Stimulated activated CD8-positive, alpha-beta memory T cell treated with anti-CD3 and anti-CD28 coated beads, Interleukin-7, amount 100 ng/mL, for 24 hours (primary cell): ENCODE measurements at regions not wholly inside any gene's neighbourhood (a gene's known extent, or its start where the extent isn't known, plus 50 kb on each side); places are given as distances from the start of the nearest gene placed in this dataset.
"Not testable (repeated sequence)": the region's sequence is repeated elsewhere in the genome, so short reads cannot be mapped to it uniquely, and the experiment has no call there.

Experiments used
- DNase-seq: peaks from one replicate; pipeline ENCODE4 v3.0.0-alpha.2; 2020; ENCODE audit warnings: low read depth

DNA sequence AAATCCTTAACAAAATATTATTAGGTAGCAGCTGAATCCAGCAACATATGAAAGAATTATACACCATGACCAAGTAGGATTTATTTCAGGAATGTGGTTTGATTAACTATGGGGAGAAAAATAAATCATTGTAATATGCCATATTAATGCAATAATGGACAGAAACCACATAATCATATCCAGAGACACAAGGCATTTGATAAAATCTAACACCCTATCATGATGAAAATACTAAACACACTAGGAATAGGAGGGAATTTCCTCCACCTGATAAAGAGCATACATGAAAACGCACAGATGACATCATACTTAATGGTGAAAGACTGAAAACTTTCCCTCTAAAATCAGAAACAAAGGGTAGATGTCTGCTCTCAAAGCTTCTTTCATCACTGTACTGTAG is 238.9 kb downstream of the PHLDA1 start:
- DNase-seq = no peak

GRCh38 chr12:75790219-75790618 is 241.4 kb downstream of the PHLDA1 start:
- no peak for DNase-seq

GRCh38 chr12:75787146-75787545 is 244.4 kb downstream of the PHLDA1 start:
- not testable (repeated sequence) for DNase-seq

- no peak for DNase-seq
Observed at GRCh38 chr12:75786070-75786469, 245.5 kb downstream of the PHLDA1 start.

DNA sequence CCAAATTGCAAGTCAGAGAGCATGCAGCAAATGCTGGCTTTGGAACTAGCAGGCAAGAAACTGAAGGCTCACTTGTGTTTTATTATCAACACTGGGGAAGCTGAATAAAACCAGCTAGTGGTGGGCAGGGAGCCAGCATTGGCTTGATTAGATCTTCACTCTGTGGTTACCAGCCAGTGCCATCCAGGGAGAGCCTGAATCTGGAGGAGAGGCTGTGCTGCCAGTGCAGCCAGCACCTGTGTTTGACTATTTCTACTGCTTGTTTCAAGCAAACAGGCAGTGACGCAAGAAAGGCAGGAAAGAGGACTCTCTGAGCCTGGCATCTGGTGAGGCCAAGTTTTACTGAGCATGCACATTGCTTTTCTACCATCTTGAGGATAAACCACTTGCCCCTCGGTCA is 247.0 kb downstream of the PHLDA1 start:
- no peak for DNase-seq

DNA sequence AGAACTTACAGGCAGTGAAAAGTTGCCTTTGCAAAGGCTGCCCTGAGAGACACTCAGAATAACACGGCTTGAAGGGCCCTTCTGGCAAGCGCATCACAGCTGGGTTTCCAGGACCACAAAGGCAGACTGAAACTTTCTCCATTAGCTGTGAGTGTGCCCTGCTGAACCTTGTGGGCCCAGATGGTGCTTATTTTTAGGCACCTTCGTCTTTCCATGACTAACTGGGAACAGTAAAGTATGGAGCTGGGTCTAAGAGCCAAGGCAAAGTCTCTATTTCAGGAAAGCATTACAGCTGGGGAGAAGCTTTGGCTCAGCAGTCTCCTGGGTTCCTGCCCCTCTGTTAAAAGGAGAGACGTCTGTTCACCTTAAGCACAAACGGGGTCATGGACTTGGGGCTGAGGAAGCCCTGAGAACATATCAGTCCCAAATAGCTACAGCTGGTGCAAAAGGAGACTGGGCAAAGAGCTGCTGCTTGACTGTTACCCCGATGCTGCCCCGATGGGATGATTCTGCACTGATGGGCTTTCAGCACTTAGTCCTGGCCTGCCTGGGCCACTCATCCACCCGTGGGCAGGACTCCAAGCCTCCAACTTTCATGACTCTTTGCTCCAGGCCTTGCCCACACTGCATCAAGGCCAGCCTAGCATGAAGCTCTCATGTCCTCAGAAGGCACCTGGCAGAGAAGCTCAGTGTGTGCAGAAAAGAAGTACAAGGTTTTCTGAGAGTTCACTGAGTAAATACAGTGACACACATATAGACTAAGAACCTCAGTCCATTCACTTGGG is 248.3 kb downstream of the PHLDA1 start:
- DNase-seq = no peak

- no peak for DNase-seq
Observed at GRCh38 chr12:75782069-75782581, 249.5 kb downstream of the PHLDA1 start.

- DNase-seq = no peak
Observed at GRCh38 chr12:75781532-75782046, 250.0 kb downstream of the PHLDA1 start.

DNA sequence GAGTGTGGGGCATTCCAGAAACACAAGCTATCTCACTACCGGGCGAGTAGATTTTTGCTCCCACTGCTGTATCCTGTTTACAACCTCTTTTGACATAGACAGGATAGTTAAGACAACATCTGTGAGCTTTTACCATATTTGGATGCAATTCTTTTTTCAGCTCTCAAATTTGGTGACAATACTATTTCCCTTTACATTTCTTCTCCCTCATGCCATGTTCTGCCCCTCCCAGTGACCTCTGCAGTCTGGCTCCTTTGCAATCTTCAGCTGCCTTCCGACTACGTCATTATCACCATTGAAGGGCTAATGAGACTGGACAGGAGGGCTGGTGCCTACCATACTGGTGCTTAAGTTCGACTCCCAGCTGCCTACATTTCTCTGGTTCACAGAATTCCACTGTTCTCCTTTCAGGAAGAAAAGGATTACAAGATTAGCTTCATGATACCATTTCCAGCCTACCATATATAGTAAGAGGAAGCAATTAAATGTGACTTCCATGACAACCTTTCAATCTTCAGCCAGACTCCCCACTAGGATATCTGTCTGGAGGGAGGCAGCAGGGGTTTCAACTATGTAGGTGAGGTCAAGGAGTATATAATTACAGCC is 251.6 kb downstream of the PHLDA1 start:
- no peak for DNase-seq

DNA sequence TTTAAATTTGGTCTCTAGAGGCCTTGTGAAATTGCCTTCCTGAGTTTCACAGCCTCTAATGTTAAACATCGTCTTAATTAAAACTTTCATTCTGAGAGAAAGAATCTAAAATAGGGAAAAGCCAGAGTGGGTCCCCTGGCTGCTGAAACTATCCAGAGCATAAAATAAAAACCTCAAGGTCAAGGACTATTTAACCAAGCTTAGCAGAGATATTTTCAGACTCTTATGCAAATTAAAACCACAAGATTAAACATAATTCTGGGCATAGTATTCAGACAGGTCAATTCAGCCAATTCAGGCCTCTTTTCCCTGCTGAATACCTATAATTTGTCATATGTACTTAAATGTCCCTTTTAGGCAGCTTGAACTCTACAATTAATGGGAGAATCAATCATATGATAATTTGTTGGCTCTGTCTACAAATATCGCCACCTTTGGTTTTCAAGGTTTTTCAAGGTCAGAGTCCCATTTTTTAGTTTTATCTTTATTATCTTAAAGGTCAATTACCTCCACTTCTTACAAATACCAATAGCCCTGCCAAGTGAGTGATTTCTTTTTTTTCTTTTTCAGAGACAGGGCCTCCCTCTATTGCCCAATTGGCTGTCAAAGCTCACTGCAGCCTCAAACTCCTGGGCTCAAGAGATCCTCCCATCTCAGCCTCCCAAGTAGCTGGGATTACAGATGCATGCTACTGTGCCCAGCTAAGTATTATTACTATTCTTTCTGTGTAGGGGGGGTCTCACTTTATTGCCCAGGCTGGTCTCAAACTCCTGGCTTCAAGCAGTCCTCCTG is 257.1 kb downstream of the PHLDA1 start:
- DNase-seq = no peak

DNA sequence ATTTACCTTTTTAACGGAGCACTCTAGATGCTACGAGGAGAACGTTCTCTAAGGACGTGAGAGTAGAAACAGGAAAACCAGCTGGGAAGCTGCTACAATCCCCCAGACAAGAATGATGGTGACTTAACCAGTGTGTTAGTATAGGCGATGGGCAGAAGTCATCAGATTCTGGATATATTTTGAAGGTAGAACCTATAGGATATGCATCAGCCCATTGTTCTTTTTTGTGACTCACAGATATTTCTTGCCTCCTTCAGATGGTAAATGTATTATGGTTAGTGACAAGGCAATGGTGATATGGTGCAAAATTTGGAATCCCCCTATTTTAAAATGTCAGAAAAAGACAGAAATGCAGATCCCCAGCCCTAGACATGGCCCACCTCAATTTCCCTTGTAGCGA is 258.2 kb downstream of the PHLDA1 start:
- no peak for DNase-seq

DNA sequence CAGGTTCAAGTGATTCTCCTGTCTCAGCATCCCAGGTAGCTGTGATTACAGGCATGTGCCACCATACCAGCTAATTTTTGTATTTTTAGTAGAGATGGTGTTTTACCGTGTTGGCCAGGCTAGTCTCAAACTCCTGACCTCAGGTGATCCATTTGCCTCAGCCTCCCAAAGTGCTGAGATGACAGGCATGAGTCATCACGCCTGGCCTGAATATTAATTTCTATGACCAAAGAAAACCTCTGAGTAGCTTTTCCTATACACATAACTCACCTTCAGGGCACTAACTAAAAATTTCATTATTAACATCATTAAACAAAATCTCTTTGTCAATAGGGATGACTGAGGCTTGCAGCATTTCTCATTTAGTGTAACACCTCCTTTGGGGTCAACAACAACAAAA is 259.6 kb upstream of the KRR1 start:
- DNase-seq = no peak

- DNase-seq = no peak
Observed at GRCh38 chr12:75767957-75768356, 256.5 kb upstream of the KRR1 start.

- DNase-seq = no peak
Observed at GRCh38 chr12:75766263-75767160, 255.1 kb upstream of the KRR1 start.

GRCh38 chr12:75765170-75766059 is 254.0 kb upstream of the KRR1 start:
- no peak for DNase-seq

DNA sequence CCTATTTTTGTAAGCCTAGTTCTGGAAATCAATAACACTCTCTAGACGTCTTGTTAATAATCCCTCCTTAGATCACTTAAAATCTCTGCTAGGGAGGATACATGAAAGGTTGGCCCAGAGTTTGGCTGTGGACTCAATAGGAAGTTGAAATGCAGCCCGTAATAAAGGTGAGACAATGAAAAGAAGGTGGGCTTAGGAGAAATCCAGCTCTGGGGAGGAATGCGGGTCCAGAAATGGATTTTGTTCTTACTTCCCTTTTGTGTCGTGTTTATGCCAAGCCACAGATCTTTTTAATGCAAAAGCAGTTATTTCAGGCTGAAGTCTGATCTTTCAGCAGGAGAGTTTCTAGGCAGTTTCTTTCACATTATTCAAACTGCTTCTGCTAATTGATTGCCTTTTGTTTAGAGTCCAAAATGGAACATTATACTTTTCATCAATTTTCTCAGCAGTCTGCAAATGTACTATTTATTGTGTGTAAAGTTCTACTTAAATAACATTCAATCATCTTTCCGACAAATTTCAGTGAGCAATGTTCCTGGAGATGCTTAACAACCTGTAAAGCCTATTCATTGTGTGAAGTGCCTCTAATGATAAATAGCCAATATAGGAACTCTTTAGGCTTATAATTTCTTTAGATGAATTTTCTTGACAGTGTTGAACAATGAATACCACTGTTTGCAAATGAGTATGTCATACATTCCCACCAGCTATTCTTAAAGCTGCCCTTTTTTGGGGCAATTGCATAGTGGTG is 252.9 kb upstream of the KRR1 start:
- no peak for DNase-seq

GRCh38 chr12:75760573-75761294 is 249.3 kb upstream of the KRR1 start:
- DNase-seq = no peak

GRCh38 chr12:75759842-75760572 is 248.6 kb upstream of the KRR1 start:
- no peak for DNase-seq
